OCI-LY3 (cell line): ENCODE measurements at regions not wholly inside any gene's neighbourhood (a gene's known extent, or its start where the extent isn't known, plus 50 kb on each side); places are given as distances from the start of the nearest gene placed in this dataset.

Source experiments
- H2AFZ ChIP-seq: fragments of 200-600, 300-600 bp; shearing (Covaris generic); 2 replicates; pipeline ENCODE4 v1.6.0; 2014; ENCODE audit warnings: antibody characterized with exemption, low read depth, low read length
- H3K27ac ChIP-seq: fragments of 200-600, 300-600 bp; sonication (generic); 2 replicates; pipeline ENCODE4 v1.5.1; 2014; ENCODE audit warnings: mild to moderate bottlenecking, low read length, moderate library complexity, mixed read lengths
- H3K27me3 ChIP-seq: fragments of 200-600, 300-600 bp; sonication (generic); 2 replicates; pipeline ENCODE4 v1.6.1; 2014; ENCODE audit warnings: low read depth, low read length, mixed read lengths
- H3K36me3 ChIP-seq: fragments of 200-600, 300-600 bp; sonication (generic); replicated peaks from 2 replicates; pipeline ENCODE3; 2014; ENCODE audit warnings: low read depth, low read length, mixed read lengths
- H3K4me1 ChIP-seq: fragments of 300-600, 200-600 bp; sonication (generic); 2 replicates; pipeline ENCODE4 v1.6.1; 2014; ENCODE audit warnings: low read length, mixed read lengths
- H3K4me2 ChIP-seq: fragments of 200-600, 300-600 bp; sonication (generic); 2 replicates; pipeline ENCODE4 v1.6.1; 2014; ENCODE audit warnings: low read length, mixed read lengths
- H3K4me3 ChIP-seq: fragments of 300-600, 200-600 bp; sonication (generic); 2 replicates; pipeline ENCODE4 v1.5.1; 2014; ENCODE audit warnings: antibody characterized with exemption, mild to moderate bottlenecking, low read length, moderate library complexity
- H3K79me2 ChIP-seq: fragments of 300-600, 200-600 bp; shearing (Covaris generic); 2 replicates; pipeline ENCODE4 v1.6.1; 2014; ENCODE audit warnings: mild to moderate bottlenecking, low read length, mixed read lengths
- H3K9ac ChIP-seq: fragments of 300-600, 200-600 bp; shearing (Covaris generic); 2 replicates; pipeline ENCODE4 v1.6.0; 2014; ENCODE audit warnings: mild to moderate bottlenecking, low read length, moderate library complexity
- H3K9me3 ChIP-seq: fragments of 200-600, 300-600 bp; shearing (Covaris generic); 2 replicates; pipeline ENCODE4 v1.6.1; 2014; ENCODE audit warnings: low read length, mixed read lengths; ENCODE audit not compliant: insufficient read depth
- H4K20me1 ChIP-seq: fragments of 200-600, 300-600 bp; sonication (generic); 2 replicates; pipeline ENCODE4 v1.6.1; 2016; ENCODE audit warnings: low read length, mixed read lengths; ENCODE audit not compliant: insufficient read depth
- CTCF ChIP-seq: fragments of 200-600, 300-600 bp; sonication (generic); IDR thresholded peaks from 2 replicates; pipeline ENCODE4 v1.5.1; 2014; ENCODE audit warnings: antibody characterized with exemption, low read length, low read depth
- EZH2phosphoT487 ChIP-seq: fragments of 200-600 bp; shearing (Covaris generic); IDR thresholded peaks from 2 replicates; pipeline ENCODE4 v1.6.1; 2018; ENCODE audit warnings: antibody characterized with exemption, mixed run types, low read depth

- Histone ChIP-seq H3K36me3 (no peaks in the 10 kb centered on the region), H3K4me2 (no peak overlapping the region), H3K9ac (no peak overlapping the region), H3K27ac (no peak overlapping the region), H3K9me3 (peaks cover 4% of the 10 kb centered on the region; the same call in 1 of the 2 replicates), H3K79me2 (no peaks in the 10 kb centered on the region), H3K4me1 (no peaks in the 10 kb centered on the region), H3K4me3 (no peak overlapping the region), H2AFZ (no peak overlapping the region), H3K27me3 (no peaks in the 10 kb centered on the region), H4K20me1 (no peaks in the 10 kb centered on the region)
- no peak for TF ChIP-seq EZH2phosphoT487
- TF ChIP-seq CTCF: no peak
Measured at GRCh38 chr4:33071535-33071934, 2351.4 kb downstream of the PCDH7 start.

GRCh38 chr4:33072298-33073089 lies 2352.3 kb downstream of the PCDH7 start:
- Histone ChIP-seq H3K36me3 (no peaks in the 10 kb centered on the region), H4K20me1 (no peaks in the 10 kb centered on the region), H2AFZ (no peak overlapping the region), H3K4me2 (no peak overlapping the region), H3K79me2 (no peaks in the 10 kb centered on the region), H3K9ac (no peak overlapping the region), H3K4me3 (no peak overlapping the region), H3K27ac (no peak overlapping the region), H3K9me3 (peaks cover 4% of the 10 kb centered on the region; the same call in 1 of the 2 replicates), H3K27me3 (no peaks in the 10 kb centered on the region), H3K4me1 (no peaks in the 10 kb centered on the region)
- no peak for TF ChIP-seq CTCF
- no peak for TF ChIP-seq EZH2phosphoT487

GRCh38 chr4:33073811-33074210 lies 2353.6 kb downstream of the PCDH7 start:
- TF ChIP-seq EZH2phosphoT487 (no peak), CTCF (no peak)
- no peaks in the 10 kb centered on the region for H3K4me1 ChIP-seq
- no peak overlapping the region for H3K9ac ChIP-seq
- no peaks in the 10 kb centered on the region for H3K36me3 ChIP-seq
- H3K4me2 ChIP-seq: no peak overlapping the region
- no peak overlapping the region for H3K27ac ChIP-seq
- no peaks in the 10 kb centered on the region for H4K20me1 ChIP-seq
- no peak overlapping the region for H2AFZ ChIP-seq
- peaks cover under 1% of the 10 kb centered on the region; the same call in 1 of the 2 replicates for H3K9me3 ChIP-seq
- no peak overlapping the region for H3K4me3 ChIP-seq
- no peaks in the 10 kb centered on the region for H3K27me3 ChIP-seq
- H3K79me2 ChIP-seq: no peaks in the 10 kb centered on the region

- no peaks in the 10 kb centered on the region for H3K27me3 ChIP-seq
Measured at GRCh38 chr4:33078145-33078544, 2358.0 kb downstream of the PCDH7 start.

More at GRCh38 chr4:33078145-33078544, 2358.0 kb downstream of the PCDH7 start:
- H3K27ac ChIP-seq: no peak overlapping the region
- H2AFZ ChIP-seq: no peak overlapping the region
- H3K79me2 ChIP-seq: no peaks in the 10 kb centered on the region
- no peak overlapping the region for H3K4me3 ChIP-seq
- H3K36me3 ChIP-seq: no peaks in the 10 kb centered on the region
- H3K4me2 ChIP-seq: no peak overlapping the region
- H3K9me3 ChIP-seq: no peaks in the 10 kb centered on the region
- no peak for TF ChIP-seq EZH2phosphoT487
- TF ChIP-seq CTCF: no peak
- no peaks in the 10 kb centered on the region for H3K4me1 ChIP-seq
- no peaks in the 10 kb centered on the region for H4K20me1 ChIP-seq
- no peak overlapping the region for H3K9ac ChIP-seq
